Naive thymus-derived CD4-positive, alpha-beta T cell (primary cell): ENCODE measurements at regions not wholly inside any gene's neighbourhood (a gene's known extent, or its start where the extent isn't known, plus 50 kb on each side); places are given as distances from the start of the nearest gene placed in this dataset.

Experiments used
- ATAC-seq: fragments of 150-1000 bp; cut with Tn5 transposase; 2 replicates; pipeline ENCODE4 v1.10.0; 2021; ENCODE audit warnings: mild to moderate bottlenecking, moderate library complexity
- CTCF ChIA-PET: fragments of 350-600 bp; sonication (Branson Sonifier 250); formaldehyde crosslinking; loops from one replicate; lab custom pipeline; 2021; ENCODE audit warnings: antibody characterized with exemption; lab: Charles Lee
- POLR2A ChIA-PET: fragments of 350-600 bp; sonication (Branson Sonifier 250); formaldehyde crosslinking; loops from one replicate; lab custom pipeline; 2021; ENCODE audit warnings: antibody characterized with exemption, inconsistent platforms; lab: Charles Lee
- DNase-seq, 9 donors: peaks; one replicate each; pipeline versions ENCODE4 v3.0.0 to v3.0.0-alpha.2; 2020 to 2022; ENCODE audit warnings: mixed read lengths in 1 of 9
- H3K27ac ChIP-seq: one replicate; pipeline ENCODE4 v1.7.0; 2013; ENCODE audit warnings: mild to moderate bottlenecking, low read depth, low read length, moderate library complexity
- H3K27me3 ChIP-seq, 2 donors: one replicate each; pipeline ENCODE4 v1.7.0; 2013; ENCODE audit warnings: low read length in 2 of 2, mild to moderate bottlenecking in 2 of 2, moderate library complexity in 2 of 2; ENCODE audit not compliant: control insufficient read depth in 2 of 2, insufficient read depth in 2 of 2
- H3K36me3 ChIP-seq, 3 experiments: 1 replicate in 2 of 3; 2 replicates in 1 of 3; pipeline ENCODE4 v1.7.0; 2013; ENCODE audit warnings: low read length in 3 of 3, mild to moderate bottlenecking in 3 of 3, moderate library complexity in 1 of 3; ENCODE audit not compliant: insufficient read depth in 3 of 3, control insufficient read depth in 2 of 3
- H3K4me1 ChIP-seq, 2 donors: one replicate each; pipeline ENCODE4 v1.7.0; 2013; ENCODE audit warnings: low read length in 2 of 2, mild to moderate bottlenecking in 2 of 2, moderate library complexity in 1 of 2; ENCODE audit not compliant: control insufficient read depth in 2 of 2, insufficient read depth in 2 of 2
- H3K4me3 ChIP-seq: 2 replicates; pipeline ENCODE4 v1.7.0; 2013; ENCODE audit warnings: mild to moderate bottlenecking, low read length
- H3K9me3 ChIP-seq, 3 experiments: 1 replicate in 2 of 3; 2 replicates in 1 of 3; pipeline ENCODE4 v1.7.0; 2013; ENCODE audit warnings: low read length in 3 of 3; ENCODE audit not compliant: control insufficient read depth in 2 of 3
- H3K27ac Mint-ChIP-seq, 9 donors: one replicate each; pipeline ENCODE4 v1.8.0; 2020 to 2022; ENCODE audit warnings: mixed read lengths in 9 of 9, mild to moderate bottlenecking in 8 of 9, moderate library complexity in 5 of 9, inconsistent platforms in 2 of 9
- H3K27me3 Mint-ChIP-seq, 5 donors: one replicate each; pipeline ENCODE4 v1.8.0; 2021 to 2022; ENCODE audit warnings: mixed read lengths in 5 of 5, mild to moderate bottlenecking in 1 of 5
- H3K36me3 Mint-ChIP-seq, 5 donors: one replicate each; pipeline ENCODE4 v1.8.0; 2020 to 2022; ENCODE audit warnings: mixed read lengths in 5 of 5, mild to moderate bottlenecking in 3 of 5, inconsistent platforms in 1 of 5
- H3K4me1 Mint-ChIP-seq, 7 donors: one replicate each; pipeline ENCODE4 v1.8.0; 2020 to 2022; ENCODE audit warnings: mixed read lengths in 7 of 7, mild to moderate bottlenecking in 3 of 7, inconsistent platforms in 1 of 7
- H3K4me3 Mint-ChIP-seq, 10 donors: one replicate each; pipeline ENCODE4 v1.8.0; 2020 to 2022; ENCODE audit warnings: mild to moderate bottlenecking in 10 of 10, mixed read lengths in 10 of 10, moderate library complexity in 6 of 10, inconsistent platforms in 2 of 10
- H3K9me3 Mint-ChIP-seq, 11 donors: one replicate each; pipeline ENCODE4 v1.8.0; 2020 to 2022; ENCODE audit warnings: mixed read lengths in 11 of 11, mild to moderate bottlenecking in 4 of 11, inconsistent platforms in 1 of 11, moderate library complexity in 1 of 11
- intact Hi-C, 2 donors: fragments of 100-400 bp; cut with micrococcal nuclease; formaldehyde crosslinking; loops; one replicate each; pipeline ENCODE4 v1.15.1; 2023

- ChIA-PET CTCF (no interaction called here), POLR2A (no interaction called here)
- Mint-ChIP-seq H3K4me3 (no peak overlapping the region), H3K27ac (no peak overlapping the region), H3K27me3 (no peaks in the 10 kb centered on the region), H3K36me3 (no peaks in the 10 kb centered on the region), H3K4me1 (no peaks in the 10 kb centered on the region), H3K9me3 (peaks cover 0 to 13% (median 7%) of the 10 kb centered on the region in 11 donors)
- H3K4me1 ChIP-seq: no peaks in the 10 kb centered on the region
- H3K27ac ChIP-seq: no peak overlapping the region
- no peaks in the 10 kb centered on the region for H3K36me3 ChIP-seq
- no peak for ATAC-seq
- no peaks in the 10 kb centered on the region for H3K27me3 ChIP-seq
- intact Hi-C loops: no loop called here
- no peak overlapping the region for H3K4me3 ChIP-seq
- DNase-seq: no peak
- H3K9me3 ChIP-seq: no peaks in the 10 kb centered on the region
Measured at GRCh38 chr12:115521771-115522409, 755.6 kb downstream of the MED13L start.

- H3K4me3 Mint-ChIP-seq: no peak overlapping the region
- Histone ChIP-seq H3K36me3 (no peaks in the 10 kb centered on the region), H3K27me3 (no peaks in the 10 kb centered on the region), H3K9me3 (no peaks in the 10 kb centered on the region), H3K4me1 (no peaks in the 10 kb centered on the region), H3K4me3 (no peak overlapping the region), H3K27ac (no peak overlapping the region)
- no peak for ATAC-seq
- CTCF ChIA-PET: no interaction called here
- H3K9me3 Mint-ChIP-seq: peaks cover 0 to 32% (median 10%) of the 10 kb centered on the region in 11 donors
- H3K4me1 Mint-ChIP-seq: no peaks in the 10 kb centered on the region
- no peak overlapping the region for H3K27ac Mint-ChIP-seq
- DNase-seq: no peak
- POLR2A ChIA-PET: no interaction called here
- H3K36me3 Mint-ChIP-seq: no peaks in the 10 kb centered on the region
- intact Hi-C loops: no loop called here
- H3K27me3 Mint-ChIP-seq: no peaks in the 10 kb centered on the region
Measured at GRCh38 chr12:115519887-115520286, 757.6 kb downstream of the MED13L start.

- ChIA-PET CTCF (no interaction called here), POLR2A (no interaction called here)
- Histone ChIP-seq H3K4me3 (no peak overlapping the region), H3K36me3 (no peaks in the 10 kb centered on the region), H3K27me3 (no peaks in the 10 kb centered on the region), H3K27ac (no peak overlapping the region), H3K9me3 (no peaks in the 10 kb centered on the region), H3K4me1 (no peaks in the 10 kb centered on the region)
- no peak overlapping the region for H3K4me3 Mint-ChIP-seq
- ATAC-seq (no peak), DNase-seq (no peak)
- peaks cover 0 to 37% (median 13%) of the 10 kb centered on the region in 11 donors for H3K9me3 Mint-ChIP-seq
- H3K27me3 Mint-ChIP-seq: peaks cover 0 to 5% (median 0%) of the 10 kb centered on the region in 5 donors
- intact Hi-C loops: no loop called here
- peaks cover 0 to 3% (median 0%) of the 10 kb centered on the region in 5 donors for H3K36me3 Mint-ChIP-seq
- H3K4me1 Mint-ChIP-seq: no peaks in the 10 kb centered on the region
- no peak overlapping the region for H3K27ac Mint-ChIP-seq
Measured at GRCh38 chr12:115519359-115519758, 758.1 kb downstream of the MED13L start.

- no peak for DNase-seq
- Histone ChIP-seq H3K27me3 (no peaks in the 10 kb centered on the region), H3K4me1 (no peaks in the 10 kb centered on the region), H3K9me3 (no peaks in the 10 kb centered on the region), H3K27ac (no peak overlapping the region), H3K36me3 (no peaks in the 10 kb centered on the region), H3K4me3 (no peak overlapping the region)
- POLR2A ChIA-PET: no interaction called here
- H3K9me3 Mint-ChIP-seq: peaks cover 4 to 52% (median 19%) of the 10 kb centered on the region in 11 donors
- H3K36me3 Mint-ChIP-seq: peaks cover 0 to 7% (median 3%) of the 10 kb centered on the region in 5 donors
- no peak overlapping the region for H3K4me3 Mint-ChIP-seq
- no peak overlapping the region for H3K27ac Mint-ChIP-seq
- CTCF ChIA-PET: no interaction called here
- no peak for ATAC-seq
- no peaks in the 10 kb centered on the region for H3K4me1 Mint-ChIP-seq
- peaks cover 0 to 5% (median 0%) of the 10 kb centered on the region in 5 donors for H3K27me3 Mint-ChIP-seq
- intact Hi-C loops: no loop called here
Measured at GRCh38 chr12:115517913-115518312, 759.6 kb downstream of the MED13L start.

GRCh38 chr12:115511986-115512711 lies 765.3 kb downstream of the MED13L start:
- Mint-ChIP-seq H3K4me1 (no peaks in the 10 kb centered on the region), H3K36me3 (peaks cover 0 to 9% (median 3%) of the 10 kb centered on the region in 5 donors), H3K4me3 (no peak overlapping the region), H3K9me3 (peaks cover 7 to 53% (median 20%) of the 10 kb centered on the region in 11 donors), H3K27ac (no peak overlapping the region), H3K27me3 (peaks cover 0 to 5% (median 0%) of the 10 kb centered on the region in 5 donors)
- CTCF ChIA-PET: no interaction called here
- Histone ChIP-seq H3K4me1 (no peaks in the 10 kb centered on the region), H3K4me3 (no peak overlapping the region), H3K9me3 (no peaks in the 10 kb centered on the region), H3K27ac (no peak overlapping the region), H3K27me3 (no peaks in the 10 kb centered on the region), H3K36me3 (no peaks in the 10 kb centered on the region)
- POLR2A ChIA-PET: no interaction called here
- ATAC-seq: no peak
- intact Hi-C loops: no loop called here
- no peak for DNase-seq

- DNase-seq: no peak
- no peaks in the 10 kb centered on the region for H3K4me1 ChIP-seq
- no peak overlapping the region for H3K4me3 ChIP-seq
- Mint-ChIP-seq H3K4me3 (no peak overlapping the region), H3K27ac (no peak overlapping the region), H3K9me3 (peaks cover 7 to 47% (median 20%) of the 10 kb centered on the region in 11 donors), H3K4me1 (peaks cover 0 to 5% (median 0%) of the 10 kb centered on the region in 7 donors), H3K27me3 (peaks cover 0 to 5% (median 0%) of the 10 kb centered on the region in 5 donors), H3K36me3 (peaks cover 0 to 9% (median 3%) of the 10 kb centered on the region in 5 donors)
- CTCF ChIA-PET: no interaction called here
- intact Hi-C loops: no loop called here
- no peaks in the 10 kb centered on the region for H3K36me3 ChIP-seq
- no peaks in the 10 kb centered on the region for H3K27me3 ChIP-seq
- ATAC-seq: no peak
- POLR2A ChIA-PET: no interaction called here
- no peak overlapping the region for H3K27ac ChIP-seq
- H3K9me3 ChIP-seq: no peaks in the 10 kb centered on the region
Measured at GRCh38 chr12:115511305-115511704, 766.2 kb downstream of the MED13L start.
